ENCODE measurements at regions not wholly inside any gene's neighbourhood (a gene's known extent, or its start where the extent isn't known, plus 50 kb on each side); places are given as distances from the start of the nearest gene placed in this dataset.
"Not testable (repeated sequence)": the region's sequence is repeated elsewhere in the genome, so short reads cannot be mapped to it uniquely, and the experiment has no call there.

- no peak for DNase-seq
Measured at GRCh38 chr12:76664731-76665130, 99.2 kb upstream of the ZDHHC17 start.

GRCh38 chr12:76666290-76666835 lies 97.6 kb upstream of the ZDHHC17 start:
- DNase-seq: no peak

DNA sequence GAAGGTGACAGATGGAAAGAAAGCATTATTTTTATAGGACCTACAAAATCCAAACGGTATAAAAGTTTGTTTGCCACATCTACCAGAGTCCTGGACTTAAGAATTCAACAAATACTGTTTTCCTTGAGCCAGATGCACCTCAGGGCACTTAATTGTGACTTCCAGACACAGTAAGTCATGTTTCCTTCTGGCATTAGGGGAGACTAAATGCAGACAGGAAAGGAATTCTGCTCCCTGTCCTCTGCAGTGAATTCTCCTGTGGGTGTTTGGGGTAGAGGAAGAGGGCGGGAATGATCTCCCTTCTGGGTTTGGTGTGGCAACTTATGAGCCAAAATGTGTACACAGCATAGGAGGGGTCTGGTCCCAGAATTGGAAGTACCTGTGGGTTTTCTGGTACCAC lies 93.9 kb upstream of the ZDHHC17 start:
- DNase-seq: no peak

- no peak for DNase-seq
Measured at GRCh38 chr12:76670776-76671175, 93.1 kb upstream of the ZDHHC17 start.

DNA sequence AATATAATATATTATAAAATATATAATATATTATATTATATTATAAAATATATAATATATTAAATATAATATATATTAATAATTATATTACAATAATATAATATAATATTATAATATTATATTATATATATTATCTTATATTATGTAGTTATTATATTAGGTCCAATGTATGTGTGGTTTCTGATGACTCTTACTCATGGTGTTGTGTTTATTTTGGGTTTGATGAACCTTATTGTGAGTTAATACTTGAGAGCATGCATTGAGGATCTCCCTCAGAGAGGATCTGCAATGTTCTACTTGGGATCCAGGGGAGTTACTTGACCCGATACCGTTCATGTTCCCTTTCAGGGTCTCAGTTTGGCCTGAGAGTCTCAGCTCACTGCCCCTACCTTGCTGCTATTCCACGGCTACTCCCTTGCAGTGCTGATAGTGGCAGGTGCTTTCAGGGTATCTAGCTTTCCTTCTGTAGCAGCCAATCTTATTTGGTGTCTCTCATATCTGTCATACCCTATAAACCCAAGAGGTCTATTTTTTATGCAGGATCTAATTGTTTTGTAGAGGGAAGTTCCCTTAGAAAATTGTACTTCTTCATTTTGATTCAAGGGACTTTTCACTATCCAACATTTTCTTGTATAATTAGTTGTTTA lies 89.1 kb upstream of the ZDHHC17 start:
- DNase-seq: no peak

GRCh38 chr12:76676261-76676660 lies 87.7 kb upstream of the ZDHHC17 start:
- DNase-seq: not testable (repeated sequence)

DNA sequence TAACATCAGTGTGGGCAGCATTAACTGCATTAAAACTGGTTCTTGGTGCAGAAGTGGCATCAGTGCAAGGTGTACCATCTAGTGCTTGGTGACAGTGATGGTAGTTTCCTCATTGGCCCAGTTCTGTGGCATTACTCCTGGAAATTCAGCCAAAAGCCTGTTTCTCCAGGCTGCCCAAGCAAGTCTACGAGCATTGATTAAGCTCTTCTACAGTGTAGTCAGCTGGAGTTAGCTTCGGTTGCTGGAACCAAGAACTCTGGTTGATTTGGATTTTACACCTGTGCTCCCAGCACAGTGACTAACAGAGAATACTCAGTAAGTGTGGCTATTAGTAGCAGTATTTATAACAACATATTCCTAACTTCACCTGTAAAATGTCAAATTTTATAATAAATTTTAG lies 84.9 kb upstream of the ZDHHC17 start:
- DNase-seq: no peak

- DNase-seq: no peak
Measured at GRCh38 chr12:76679778-76680177, 84.1 kb upstream of the ZDHHC17 start.

GRCh38 chr12:76680940-76681339 lies 83.0 kb upstream of the ZDHHC17 start:
- DNase-seq: no peak

- DNase-seq: peak; percentile 56
Measured at GRCh38 chr12:76685246-76685678, 78.7 kb upstream of the ZDHHC17 start.

- DNase-seq: no peak
Measured at GRCh38 chr12:76687981-76688380, 75.9 kb upstream of the ZDHHC17 start.

GRCh38 chr12:76688631-76689030 lies 75.3 kb upstream of the ZDHHC17 start:
- DNase-seq: no peak

- DNase-seq: no peak
Measured at GRCh38 chr12:76690921-76691700, 72.8 kb upstream of the ZDHHC17 start.

GRCh38 chr12:76692846-76693245 lies 71.1 kb upstream of the ZDHHC17 start:
- DNase-seq: no peak

GRCh38 chr12:76694369-76694768 lies 69.5 kb upstream of the ZDHHC17 start:
- DNase-seq: no peak

DNA sequence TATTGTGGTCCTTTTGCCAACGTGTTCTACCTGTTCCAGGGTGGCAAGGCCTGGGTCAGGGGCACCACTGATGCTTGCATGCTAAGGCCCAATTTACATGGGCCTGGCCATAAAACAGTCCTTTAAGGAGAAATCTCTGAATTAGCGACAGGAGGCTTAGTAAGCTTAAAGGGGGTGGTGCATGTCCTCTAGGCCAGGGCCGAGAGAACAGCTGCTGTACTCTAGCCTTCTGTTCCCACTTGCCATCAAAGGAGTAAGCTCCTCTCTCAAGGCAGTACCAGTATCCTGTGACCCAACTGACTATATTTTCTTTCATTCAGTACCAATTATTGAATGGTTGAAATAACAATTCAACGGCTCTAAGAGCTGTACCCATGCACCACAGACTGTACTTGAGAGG lies 67.7 kb upstream of the ZDHHC17 start:
- DNase-seq: no peak

DNA sequence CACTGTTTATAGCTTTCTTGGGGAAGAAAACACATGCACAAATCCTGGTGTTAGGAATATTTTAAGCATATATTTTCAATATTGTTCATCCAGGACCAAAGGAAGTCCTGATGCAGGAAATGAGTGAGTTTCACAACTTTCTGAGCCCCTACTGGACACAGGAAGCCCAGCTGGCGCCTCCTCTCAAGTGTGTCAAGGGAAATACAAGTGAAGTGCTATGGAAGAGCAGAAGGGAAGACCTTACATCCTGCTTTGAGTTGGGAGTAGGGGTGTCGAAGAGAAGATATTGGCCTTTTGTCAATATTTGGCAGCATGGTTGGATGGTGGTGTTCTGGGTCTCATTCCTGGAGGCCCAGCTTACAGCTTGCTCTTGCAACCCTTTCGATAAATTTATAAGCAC lies 66.1 kb upstream of the ZDHHC17 start:
- no peak for DNase-seq

GRCh38 chr12:76698316-76698715 lies 65.6 kb upstream of the ZDHHC17 start:
- no peak for DNase-seq

GRCh38 chr12:76698966-76699365 lies 64.9 kb upstream of the ZDHHC17 start:
- no peak for DNase-seq

- no peak for DNase-seq
Measured at GRCh38 chr12:76701690-76702089, 62.2 kb upstream of the ZDHHC17 start.

- DNase-seq: no peak
Measured at GRCh38 chr12:76702946-76703345, 61.0 kb upstream of the ZDHHC17 start.

DNA sequence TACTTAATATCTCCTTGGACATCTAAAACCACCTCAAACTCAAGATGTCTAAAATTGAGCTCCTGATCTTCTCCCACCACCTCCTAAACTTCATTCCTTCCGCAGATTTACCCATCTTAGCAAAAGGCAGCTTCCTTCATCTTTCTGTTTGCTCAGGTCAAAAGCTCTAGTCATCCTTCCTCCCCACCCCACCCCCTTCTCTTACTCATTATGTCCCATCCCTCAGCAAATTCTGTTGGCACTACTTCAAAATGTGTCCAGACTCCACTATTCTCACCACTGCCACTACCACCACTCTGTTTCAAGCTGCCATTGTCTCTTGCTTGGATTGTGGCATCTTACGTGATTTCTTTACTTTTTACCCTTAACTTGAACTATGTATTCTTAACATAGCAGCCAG lies 59.2 kb upstream of the ZDHHC17 start:
- no peak for DNase-seq

DNA sequence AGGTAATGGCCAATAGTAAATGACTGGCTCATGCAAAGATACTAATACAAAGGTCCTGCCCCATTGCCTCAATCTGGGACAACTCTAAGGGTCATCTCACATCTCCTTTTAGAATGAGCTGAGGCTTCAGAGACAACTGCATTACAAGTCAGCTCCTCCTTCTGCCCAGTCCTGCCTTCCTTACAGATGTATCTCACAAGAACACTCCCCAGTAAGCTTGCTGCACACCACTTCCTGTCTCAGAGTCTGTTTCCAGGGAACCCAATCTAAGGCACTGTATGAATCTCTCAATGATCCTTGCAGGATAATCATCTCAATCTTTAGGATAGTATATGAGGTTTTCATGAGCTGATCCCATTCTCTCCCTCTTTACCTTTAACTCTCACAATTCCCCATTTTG lies 57.8 kb upstream of the ZDHHC17 start:
- no peak for DNase-seq

DNA sequence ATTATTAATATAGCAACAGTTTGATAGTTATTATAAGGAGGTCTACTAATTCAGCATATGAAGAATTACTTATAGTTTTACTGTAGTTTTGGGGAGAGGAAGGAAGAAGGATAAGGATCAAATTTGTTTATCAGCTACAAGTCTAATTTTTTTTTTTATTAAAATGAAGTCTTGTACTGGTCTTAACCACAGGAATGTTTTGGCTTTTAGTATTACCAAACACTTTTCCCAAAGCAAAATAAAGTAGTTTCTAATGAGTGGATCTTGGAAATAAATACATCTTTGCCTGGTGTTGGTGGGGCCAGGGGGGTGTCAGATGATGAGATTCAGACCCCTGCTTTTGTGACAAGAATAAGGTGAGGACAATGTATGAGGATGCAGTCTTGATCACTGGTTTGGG lies 57.2 kb upstream of the ZDHHC17 start:
- DNase-seq: no peak
